LNCaP clone FGC (cell line): ENCODE measurements at regions not wholly inside any gene's neighbourhood (a gene's known extent, or its start where the extent isn't known, plus 50 kb on each side); places are given as distances from the start of the nearest gene placed in this dataset.
"Not testable (repeated sequence)": the region's sequence is repeated elsewhere in the genome, so short reads cannot be mapped to it uniquely, and the experiment has no call there.

ENCODE experiments used
- DNase-seq: peaks from one replicate; pipeline ENCODE4 v3.0.0-alpha.2; 2011; ENCODE audit warnings: low read depth
- H3K4me3 ChIP-seq: 2 replicates; pipeline ENCODE4 v1.5.1; 2011; ENCODE audit warnings: mild to moderate bottlenecking, low read depth, low read length, control low read depth
- TF ChIP-seq, protein P1 (sequence below): IDR thresholded peaks from 2 replicates; pipeline ENCODE4 v1.5.1; 2012; ENCODE audit warnings: mild to moderate bottlenecking; ENCODE audit not compliant: control insufficient read depth, insufficient read depth; ENCODE audit errors: extremely low read depth

DNA sequence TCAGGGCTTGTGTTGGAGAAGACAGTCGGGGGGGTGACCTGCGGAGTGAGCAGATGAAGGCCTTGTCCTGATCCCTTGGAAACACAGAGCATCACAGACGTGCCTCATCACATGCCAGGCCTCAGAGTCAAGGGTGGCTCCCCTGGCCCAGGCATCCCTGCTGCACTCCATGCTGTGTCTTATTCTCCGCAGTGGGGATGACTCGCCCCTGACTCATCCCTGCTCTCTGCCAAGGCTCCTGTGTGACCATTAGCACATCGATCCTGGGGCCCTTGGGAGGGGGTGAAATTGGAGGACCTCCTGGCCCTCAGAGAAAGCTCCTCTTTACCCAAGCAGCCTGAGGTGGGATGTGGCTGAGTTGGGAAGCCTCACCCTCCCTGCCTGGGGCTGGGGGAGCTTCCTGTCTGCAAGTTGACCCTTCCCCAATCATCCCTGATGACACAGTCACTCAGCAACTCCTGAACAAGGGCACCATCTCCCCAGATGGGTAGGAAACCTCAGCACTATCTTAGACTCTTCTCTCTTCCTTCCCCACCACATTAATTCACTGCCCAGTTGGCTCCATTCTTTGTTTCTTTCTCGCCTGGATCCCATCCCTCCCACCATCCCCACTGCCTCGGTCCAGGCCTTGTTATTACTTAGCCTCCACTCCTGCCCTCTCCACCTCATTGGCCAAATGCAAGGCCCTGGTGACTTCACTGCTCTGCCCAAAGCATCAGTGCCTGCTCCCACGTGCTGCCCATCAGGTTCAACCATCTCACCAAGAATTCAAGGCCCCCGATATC, 74.6 kb downstream of the CAMK2N1 start:
- TF ChIP-seq, protein P1, sequence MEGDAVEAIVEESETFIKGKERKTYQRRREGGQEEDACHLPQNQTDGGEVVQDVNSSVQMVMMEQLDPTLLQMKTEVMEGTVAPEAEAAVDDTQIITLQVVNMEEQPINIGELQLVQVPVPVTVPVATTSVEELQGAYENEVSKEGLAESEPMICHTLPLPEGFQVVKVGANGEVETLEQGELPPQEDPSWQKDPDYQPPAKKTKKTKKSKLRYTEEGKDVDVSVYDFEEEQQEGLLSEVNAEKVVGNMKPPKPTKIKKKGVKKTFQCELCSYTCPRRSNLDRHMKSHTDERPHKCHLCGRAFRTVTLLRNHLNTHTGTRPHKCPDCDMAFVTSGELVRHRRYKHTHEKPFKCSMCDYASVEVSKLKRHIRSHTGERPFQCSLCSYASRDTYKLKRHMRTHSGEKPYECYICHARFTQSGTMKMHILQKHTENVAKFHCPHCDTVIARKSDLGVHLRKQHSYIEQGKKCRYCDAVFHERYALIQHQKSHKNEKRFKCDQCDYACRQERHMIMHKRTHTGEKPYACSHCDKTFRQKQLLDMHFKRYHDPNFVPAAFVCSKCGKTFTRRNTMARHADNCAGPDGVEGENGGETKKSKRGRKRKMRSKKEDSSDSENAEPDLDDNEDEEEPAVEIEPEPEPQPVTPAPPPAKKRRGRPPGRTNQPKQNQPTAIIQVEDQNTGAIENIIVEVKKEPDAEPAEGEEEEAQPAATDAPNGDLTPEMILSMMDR, result no peak
- H3K4me3 ChIP-seq, result no peak overlapping the region
- DNase-seq, result no peak

DNA sequence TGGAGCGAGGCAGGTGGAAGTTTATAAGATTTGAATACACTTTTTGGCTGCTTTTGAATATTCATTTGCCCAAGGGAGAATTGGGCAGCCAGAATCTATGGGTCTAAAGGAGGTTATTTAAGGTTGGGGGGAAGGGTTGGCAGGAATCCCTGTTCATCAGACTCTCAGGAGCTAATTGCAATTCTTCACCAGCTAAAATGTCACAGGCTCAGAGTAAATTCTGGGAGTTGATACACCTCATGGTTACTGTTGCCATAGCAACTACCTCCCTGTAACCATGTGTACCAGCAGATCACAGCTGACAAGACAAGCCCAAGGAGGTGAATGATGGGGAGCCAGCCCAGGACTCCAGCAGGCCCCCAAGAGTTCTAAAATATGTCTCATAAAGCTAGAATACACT, 75.5 kb downstream of the CAMK2N1 start:
- TF ChIP-seq, protein P1, result no peak
- no peak for DNase-seq
- H3K4me3 ChIP-seq, result no peak overlapping the region

DNA sequence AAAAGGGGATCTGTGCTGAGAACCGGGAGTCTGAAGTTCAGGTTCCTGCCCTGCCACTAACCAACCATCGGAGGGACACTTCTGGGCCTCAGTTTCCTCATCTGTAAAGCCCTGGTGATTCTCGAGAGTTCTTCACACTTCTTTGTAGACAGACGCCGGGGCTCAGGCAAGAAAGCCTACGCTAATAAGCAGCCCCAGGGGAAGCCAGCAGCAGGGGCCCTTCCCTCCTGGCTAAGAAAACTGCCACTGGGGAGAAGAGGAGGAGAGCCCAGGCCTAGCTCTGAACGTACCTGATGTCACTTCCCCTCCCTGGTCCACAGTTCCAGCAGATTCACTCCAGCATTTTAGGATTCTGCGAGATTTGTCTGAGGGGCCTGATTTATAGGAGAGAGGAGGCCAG, 76.0 kb downstream of the CAMK2N1 start:
- DNase-seq, result no peak
- no peak overlapping the region for H3K4me3 ChIP-seq
- TF ChIP-seq, protein P1, result no peak

DNA sequence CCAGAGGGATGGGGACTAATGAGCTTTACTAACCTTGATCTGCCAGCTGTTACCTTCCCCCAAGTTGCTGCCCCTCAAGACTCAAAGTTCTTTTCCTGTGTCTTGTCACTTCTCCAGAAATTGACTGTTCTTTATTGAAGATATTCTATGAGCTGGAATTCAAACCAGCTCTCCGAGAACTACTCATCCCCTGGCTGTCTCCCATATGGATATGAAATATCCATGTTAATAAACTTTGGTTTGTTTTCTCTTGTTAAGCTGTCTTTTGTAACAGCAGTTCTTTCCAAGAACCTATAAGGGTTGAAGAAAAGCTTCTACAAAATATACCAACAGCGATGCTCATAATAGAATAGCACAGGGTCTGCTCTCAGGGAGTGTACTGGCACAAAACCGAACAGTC, 77.0 kb downstream of the CAMK2N1 start:
- no peak for DNase-seq
- H3K4me3 ChIP-seq, result no peak overlapping the region
- TF ChIP-seq, protein P1, result no peak

DNA sequence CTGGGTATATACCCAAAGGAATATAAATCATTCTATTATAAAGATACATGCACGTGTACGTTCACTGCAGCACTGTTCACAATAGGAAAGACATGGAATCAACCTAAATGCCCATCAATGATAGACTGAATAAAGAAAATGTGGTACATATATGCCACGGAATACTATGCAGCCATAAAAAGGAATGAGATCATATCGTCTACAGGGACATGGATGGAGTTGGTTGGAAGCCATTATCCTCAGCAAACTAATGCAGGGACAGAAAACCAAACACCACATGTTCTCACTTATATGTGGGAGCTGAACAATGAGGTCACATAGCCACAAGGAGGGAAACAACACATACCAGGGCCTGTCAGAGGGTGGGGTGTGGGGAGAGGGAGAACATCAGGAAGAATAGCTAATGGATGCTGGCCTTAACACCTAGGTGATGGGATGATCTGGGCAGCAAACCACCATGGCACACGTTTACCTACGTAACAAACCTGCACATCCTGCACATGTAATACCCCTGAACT, 77.8 kb downstream of the CAMK2N1 start:
- not testable (repeated sequence) for H3K4me3 ChIP-seq, DNase-seq

DNA sequence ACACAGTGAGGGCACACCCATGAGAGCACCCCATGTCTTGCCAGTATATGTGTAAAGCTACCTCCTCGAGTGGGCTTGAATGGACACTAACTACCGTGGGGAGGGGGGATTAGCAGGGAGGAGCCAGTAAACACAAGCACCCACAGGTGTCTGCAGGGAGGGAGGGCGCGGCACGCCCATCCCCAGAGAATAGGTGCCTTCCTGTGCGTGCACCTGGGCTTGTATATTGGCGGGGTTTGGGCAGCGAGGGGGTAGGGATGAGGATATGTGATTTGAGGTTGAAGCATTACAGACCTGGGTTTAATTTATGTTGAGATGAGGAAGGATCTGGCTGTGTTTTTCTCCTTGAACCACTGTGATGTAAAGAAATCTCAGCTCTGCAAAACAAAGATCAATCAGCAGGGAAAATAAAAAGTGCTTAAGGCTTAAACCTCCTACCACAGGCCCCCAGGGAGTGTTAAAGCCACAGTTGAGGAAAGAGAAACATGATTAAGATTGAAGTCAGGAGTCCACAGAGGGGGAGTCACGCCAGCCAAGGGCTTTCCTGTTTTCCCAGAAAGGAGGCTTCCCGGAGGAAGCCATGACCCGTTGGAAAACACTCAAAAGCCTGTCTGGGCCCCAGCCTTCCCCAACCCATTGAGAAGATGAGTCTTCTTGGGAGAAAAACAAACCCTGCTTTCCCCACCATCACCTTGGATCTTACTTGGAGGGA, 80.0 kb downstream of the CAMK2N1 start:
- TF ChIP-seq, protein P1, result no peak
- no peak for DNase-seq
- no peak overlapping the region for H3K4me3 ChIP-seq

DNA sequence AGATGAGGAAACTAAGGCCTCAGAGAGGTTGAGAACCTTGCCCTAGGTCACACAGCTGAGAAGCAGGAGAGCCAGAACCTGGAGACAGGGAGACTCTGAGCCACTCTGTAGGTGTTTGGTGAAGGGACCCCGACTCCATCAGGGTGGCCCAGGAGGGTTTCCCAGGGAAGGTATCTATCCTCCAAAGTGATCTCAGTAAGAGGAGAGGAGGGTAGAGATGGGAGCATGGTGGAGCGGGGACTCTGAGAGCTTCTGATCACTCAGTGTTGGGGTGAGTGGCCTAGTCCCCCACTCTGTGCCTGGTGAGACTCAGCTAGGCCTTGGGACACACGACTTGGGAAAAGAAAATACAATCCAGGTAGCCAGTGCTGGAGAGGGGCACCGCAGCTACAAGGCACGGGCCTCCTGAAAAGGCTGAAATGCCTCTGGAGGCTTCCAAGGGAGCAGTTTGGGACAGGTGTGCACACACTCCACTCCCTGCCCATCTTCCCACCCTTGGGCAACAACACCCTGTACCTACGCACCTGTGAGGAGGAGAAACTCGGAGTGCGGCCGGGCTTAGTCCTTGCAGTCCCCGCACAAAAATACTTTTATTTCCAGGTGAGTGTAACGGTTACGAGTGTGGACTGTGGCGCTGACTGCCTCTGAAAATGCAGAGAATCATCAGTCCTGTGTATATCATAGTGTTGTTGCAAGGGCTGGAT, 80.8 kb downstream of the CAMK2N1 start:
- H3K4me3 ChIP-seq, result no peak overlapping the region
- TF ChIP-seq, protein P1, result no peak

More for the DNA sequence above, 80.8 kb downstream of the CAMK2N1 start:
- DNase-seq, result no peak
